NCI-H510A (cell line): ENCODE measurements at regions not wholly inside any gene's neighbourhood (a gene's known extent, or its start where the extent isn't known, plus 50 kb on each side); places are given as distances from the start of the nearest gene placed in this dataset.

ENCODE experiments used
- DNase-seq: peaks from one replicate; lab custom pipeline; 2025; lab: John Stamatoyannopoulos, UW

GRCh38 chr16:73529303-73530012 is 481.5 kb upstream of the ZFHX3 start:
- DNase-seq = no peak

GRCh38 chr16:73527187-73527586 is 479.3 kb upstream of the ZFHX3 start:
- no peak for DNase-seq

- DNase-seq = no peak
These were observed 478.3 kb upstream of the ZFHX3 start for GRCh38 chr16:73526011-73526804.

GRCh38 chr16:73523209-73523608 is 475.3 kb upstream of the ZFHX3 start:
- DNase-seq = no peak

- no peak for DNase-seq
These were observed 473.6 kb upstream of the ZFHX3 start for GRCh38 chr16:73521499-73521898.

GRCh38 chr16:73515616-73516015 is 467.7 kb upstream of the ZFHX3 start:
- no peak for DNase-seq

GRCh38 chr16:73510852-73511251 is 462.9 kb upstream of the ZFHX3 start:
- DNase-seq = no peak

- no peak for DNase-seq
These were observed 458.7 kb upstream of the ZFHX3 start for GRCh38 chr16:73506568-73507056.

- no peak for DNase-seq
These were observed 457.6 kb upstream of the ZFHX3 start for GRCh38 chr16:73505577-73505976.

GRCh38 chr16:73504591-73505575 is 457.0 kb upstream of the ZFHX3 start:
- no peak for DNase-seq

- no peak for DNase-seq
These were observed 455.2 kb upstream of the ZFHX3 start for GRCh38 chr16:73503093-73503492.

- no peak for DNase-seq
These were observed 451.3 kb upstream of the ZFHX3 start for GRCh38 chr16:73499276-73499675.

GRCh38 chr16:73485880-73486279 is 438.0 kb upstream of the ZFHX3 start:
- DNase-seq = no peak

GRCh38 chr16:73483934-73484711 is 436.2 kb upstream of the ZFHX3 start:
- DNase-seq = no peak

- no peak for DNase-seq
These were observed 435.3 kb upstream of the ZFHX3 start for GRCh38 chr16:73483076-73483791.

- DNase-seq = no peak
These were observed 434.4 kb upstream of the ZFHX3 start for GRCh38 chr16:73482310-73482709.

- DNase-seq = no peak
These were observed 432.5 kb upstream of the ZFHX3 start for GRCh38 chr16:73480381-73480780.

- DNase-seq = no peak
These were observed 425.8 kb upstream of the ZFHX3 start for GRCh38 chr16:73473713-73474112.

GRCh38 chr16:73464834-73465233 is 416.9 kb upstream of the ZFHX3 start:
- no peak for DNase-seq

- DNase-seq = no peak
These were observed 411.7 kb upstream of the ZFHX3 start for GRCh38 chr16:73459586-73459985.

GRCh38 chr16:73457851-73458250 is 409.9 kb upstream of the ZFHX3 start:
- no peak for DNase-seq
